ENCODE measurements at regions not wholly inside any gene's neighbourhood (a gene's known extent, or its start where the extent isn't known, plus 50 kb on each side); places are given as distances from the start of the nearest gene placed in this dataset.
A peak's percentile ranks its signal among the peaks of the same experiment; 100 is the strongest.

DNA sequence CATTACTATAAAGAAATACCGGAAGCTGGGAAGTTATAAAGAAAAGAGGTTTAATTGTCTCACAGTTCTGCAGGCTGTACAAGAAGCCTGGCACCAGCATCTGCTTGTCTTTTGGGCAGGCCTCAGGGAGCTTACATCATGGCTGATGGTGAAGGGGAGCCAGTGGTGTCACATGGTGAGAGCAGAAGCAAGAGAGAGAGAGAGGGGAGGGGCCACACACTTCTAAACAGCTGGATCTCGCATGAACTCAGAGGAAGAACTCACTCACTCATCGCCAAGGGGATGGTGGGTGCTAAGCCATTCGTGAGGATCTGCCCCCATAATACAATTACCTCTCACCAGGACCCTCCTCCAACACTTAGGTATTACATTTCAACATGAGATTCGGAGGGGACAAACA is 51.8 kb upstream of the ANKRD34C start:
- no peak for DNase-seq

DNA sequence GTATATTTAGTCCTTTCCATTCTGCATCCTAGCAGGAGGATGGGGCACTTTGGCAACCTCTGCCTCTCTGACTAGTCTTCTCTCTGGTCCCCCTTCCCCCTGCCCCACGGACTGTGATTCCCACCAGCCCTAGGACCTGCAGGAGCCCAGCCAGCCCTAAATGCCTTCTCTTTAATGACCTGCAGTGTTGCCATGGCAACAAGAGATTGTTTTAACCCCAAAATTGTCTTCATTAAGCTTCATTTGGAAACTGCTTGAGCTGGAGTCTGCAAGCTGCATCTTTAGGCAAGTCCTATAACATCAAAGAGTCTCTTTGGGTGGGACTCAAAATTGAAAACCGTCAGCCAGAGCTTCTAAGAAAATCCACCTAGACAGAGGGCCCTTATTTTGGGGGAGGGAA is 59.7 kb upstream of the ANKRD34C start:
- no peak for DNase-seq

DNA sequence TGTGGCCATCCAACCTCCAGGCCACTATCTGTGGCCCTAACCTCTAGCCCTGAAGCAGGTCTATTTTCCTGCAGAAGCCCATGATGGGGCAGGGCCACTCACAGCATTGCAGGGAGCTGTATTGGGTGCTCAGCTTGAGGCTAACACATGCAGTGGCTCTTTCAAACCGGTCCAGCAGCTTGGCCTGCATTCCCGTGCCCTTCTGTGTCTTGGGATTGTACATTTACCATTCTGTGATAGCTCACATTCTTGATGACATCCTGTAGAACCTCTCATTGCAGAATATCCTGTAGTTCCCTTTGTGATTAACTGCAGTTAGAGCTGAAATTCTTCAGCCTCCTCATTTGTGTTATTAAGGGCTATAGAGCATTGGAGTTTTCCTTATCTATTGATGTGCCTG is 60.8 kb upstream of the ANKRD34C start:
- no peak for DNase-seq

DNA sequence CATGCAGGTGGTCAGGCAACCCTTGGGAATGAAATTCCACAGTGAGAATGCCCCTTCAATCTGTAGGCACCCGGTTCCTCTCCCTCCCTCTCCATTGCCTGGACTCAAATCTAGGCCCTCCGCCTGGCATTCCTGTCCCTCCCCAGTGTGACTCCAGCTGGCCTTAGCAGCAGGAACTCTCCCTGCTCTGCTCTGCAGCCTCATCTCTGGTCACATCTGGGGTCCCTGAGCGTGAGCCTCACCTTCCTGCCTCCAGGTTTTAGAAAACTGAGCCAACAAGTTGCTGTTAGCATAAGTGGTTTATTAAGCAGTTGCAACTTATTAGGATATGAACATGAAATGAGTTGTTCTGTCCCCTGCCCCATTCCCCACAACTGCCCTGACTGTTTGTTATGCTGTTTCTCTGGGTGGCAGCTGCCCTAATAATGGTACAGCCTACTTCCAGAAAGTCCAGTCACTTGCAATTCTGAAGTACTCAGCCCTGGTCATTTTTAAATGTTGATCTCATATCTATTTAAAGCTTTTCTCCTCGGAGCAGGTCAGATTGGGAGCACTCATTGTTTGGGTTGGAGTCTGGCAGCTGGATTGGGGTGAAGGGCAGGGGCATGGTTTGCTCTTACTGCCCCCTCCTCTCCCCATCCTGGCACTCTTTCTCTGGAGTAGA is 63.0 kb upstream of the ANKRD34C start:
- DNase-seq: no peak

DNA sequence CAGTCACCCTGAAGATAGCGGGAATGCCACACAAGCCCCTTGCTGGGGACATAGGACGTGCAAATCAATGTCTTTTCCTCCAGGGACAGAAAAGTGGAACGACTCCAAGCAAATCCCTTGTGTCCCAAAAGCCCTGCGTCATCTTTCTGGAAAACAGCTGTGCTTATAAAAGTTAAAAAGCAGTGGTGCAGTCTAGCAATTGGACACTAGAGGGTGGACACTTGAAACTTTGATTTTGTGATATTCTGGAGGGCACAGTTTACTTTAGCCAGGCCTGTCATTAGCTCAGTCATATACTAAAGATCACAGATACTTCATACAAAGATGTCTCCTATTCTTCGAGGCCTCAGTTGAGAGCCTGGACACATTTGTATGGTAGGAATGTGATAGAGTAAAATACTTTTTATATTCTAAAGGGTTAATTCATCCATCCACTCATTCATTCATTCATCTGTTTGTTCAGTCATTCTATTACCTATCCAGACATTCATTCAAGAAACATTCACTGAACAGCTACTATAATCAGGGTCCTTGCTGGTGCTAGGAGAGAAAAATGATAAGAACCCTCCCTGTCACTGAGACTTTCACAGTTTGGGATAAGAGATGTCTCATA is 63.8 kb upstream of the ANKRD34C start:
- DNase-seq: no peak

DNA sequence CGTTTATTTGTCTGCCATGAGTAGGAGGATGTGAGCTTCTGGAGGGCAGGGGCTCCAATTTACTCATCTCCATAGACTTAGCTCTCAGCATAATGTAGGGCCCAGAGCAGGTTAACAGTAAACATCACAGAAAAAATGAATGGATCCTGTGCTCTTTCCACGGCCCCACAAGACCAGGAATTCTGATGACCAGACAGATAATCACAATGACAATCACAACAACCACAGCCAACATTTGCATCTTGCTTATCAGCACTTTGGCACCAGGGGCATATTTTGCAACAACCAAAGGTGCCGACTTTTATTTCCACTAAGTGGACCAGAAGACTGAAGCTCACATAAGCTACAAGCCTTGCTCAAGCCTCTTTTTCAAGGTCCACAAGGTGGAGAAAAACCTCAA is 68.9 kb upstream of the ANKRD34C start:
- DNase-seq: no peak

DNA sequence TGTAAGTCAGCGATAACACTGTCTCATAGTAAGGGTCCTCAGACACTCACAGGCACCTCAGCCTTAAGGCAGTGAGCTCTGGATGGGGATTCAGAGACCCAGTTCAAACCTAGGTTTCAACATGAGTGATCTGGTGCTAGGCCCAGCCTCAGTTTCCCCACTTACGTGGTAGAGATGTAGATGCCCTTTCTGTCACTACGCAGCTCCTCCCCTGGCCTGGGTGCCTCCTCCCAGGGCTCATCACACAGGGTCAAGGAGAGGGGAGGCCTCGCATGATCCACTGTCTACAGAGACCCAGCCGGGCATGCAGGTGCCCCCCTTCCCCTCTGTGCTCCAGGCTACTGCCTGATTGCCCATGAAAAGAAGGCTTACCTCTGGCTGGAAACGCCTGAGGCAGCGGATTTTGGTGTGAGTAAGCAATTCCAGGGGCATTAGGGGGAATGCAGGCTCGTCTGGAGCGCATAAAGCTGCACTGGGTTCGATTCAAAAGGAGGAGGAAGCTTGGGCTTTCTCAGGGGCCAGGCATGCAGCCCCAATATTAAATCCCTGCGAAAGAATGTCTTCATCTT is 69.8 kb upstream of the ANKRD34C start:
- DNase-seq: no peak

DNA sequence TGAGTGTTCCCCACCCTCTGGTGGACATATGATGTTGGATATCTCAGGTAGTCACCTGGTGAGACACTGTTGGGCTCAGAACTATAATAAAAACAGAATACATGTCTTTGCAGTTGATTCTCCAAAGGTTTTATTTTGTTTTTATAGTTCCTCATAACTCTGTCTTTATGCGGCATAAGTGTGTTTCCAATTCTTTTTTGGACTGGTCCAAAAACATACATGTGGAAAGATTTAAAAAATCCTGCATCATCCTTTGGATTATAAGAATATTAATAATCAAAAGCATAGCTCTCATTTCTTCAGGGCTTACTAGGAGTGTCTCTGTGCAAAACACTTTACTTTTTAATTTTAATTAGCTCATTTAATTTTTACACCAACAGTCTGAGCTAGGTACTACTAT is 71.0 kb upstream of the ANKRD34C start:
- no peak for DNase-seq

DNA sequence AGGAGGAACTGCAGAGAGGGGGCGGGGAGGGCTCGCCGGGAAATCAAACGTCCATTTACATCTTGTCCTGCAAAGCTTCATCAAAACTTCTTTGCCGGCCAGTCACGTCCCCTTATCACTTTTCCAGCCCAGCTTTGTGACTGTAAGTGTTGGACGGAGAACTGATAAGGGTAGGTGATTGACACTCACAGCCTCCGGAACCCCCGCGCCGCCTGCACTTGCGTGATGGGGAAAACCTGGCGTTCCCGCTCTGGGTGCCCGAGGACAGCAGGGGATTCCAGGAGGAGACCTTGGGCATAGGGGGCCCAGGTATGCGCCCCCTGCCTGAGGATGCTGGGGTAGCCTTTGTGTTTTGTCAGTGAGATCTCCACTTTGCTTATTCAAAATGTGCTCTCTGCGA is 72.8 kb upstream of the ANKRD34C start:
- DNase-seq: peak in 1 of 2 experiments; percentile 21

DNA sequence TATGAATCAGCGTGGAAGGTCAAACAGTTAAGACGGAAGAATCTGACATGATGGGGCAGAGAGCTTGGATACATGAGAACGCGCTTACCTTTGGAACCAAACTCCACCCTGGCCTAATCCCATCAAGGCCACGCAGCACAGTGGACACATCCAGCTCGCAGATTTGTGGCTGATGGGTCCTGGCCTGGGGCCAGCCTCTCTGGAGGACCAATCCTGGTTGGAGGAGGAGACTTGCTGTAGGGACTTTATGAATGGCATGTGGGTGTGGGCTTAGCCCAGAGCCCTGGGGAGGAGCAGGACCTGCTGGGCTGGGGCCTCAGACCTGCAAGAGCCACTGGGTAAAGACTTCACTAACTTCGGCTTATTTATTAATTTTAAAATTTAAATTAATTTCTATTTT is 73.4 kb upstream of the ANKRD34C start:
- no peak for DNase-seq

DNA sequence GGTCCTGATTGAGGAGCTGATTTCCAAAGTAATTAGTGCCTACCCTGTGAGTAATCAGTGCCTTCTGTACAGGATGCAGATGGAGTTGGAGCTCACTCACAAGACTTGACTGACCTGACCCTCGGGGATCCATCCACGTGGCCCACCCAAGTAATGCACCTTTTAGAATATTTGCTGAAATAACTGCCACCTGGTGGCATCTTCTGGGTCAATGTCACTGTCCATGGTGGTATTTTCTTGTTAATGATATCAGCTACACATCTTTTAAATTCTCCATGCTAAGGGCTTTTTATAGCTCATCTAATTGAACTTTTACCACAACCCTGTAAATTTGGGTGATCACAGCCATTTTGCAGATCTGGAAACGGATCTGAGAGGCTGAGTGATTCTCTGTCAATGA is 74.3 kb upstream of the ANKRD34C start:
- no peak for DNase-seq

DNA sequence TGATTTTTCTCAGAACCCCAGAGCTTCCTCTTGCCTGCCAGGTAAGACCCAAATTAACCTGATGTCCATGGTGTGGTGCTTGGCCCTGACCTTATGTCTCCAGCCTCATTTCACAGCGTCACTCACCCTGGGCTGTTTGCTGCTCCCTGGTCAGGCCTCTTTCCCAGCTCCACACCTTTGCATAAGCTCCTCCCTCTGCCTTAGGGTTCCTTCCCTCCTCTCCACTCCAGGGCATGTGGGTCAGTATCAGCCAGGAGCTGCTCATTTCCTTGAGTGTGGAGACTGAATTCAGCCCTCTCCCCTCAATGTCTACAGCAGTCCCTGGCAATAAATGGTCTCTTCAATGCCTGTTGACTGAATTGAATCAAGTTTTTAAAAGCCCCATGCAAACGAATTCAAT is 75.6 kb upstream of the ANKRD34C start:
- no peak for DNase-seq

DNA sequence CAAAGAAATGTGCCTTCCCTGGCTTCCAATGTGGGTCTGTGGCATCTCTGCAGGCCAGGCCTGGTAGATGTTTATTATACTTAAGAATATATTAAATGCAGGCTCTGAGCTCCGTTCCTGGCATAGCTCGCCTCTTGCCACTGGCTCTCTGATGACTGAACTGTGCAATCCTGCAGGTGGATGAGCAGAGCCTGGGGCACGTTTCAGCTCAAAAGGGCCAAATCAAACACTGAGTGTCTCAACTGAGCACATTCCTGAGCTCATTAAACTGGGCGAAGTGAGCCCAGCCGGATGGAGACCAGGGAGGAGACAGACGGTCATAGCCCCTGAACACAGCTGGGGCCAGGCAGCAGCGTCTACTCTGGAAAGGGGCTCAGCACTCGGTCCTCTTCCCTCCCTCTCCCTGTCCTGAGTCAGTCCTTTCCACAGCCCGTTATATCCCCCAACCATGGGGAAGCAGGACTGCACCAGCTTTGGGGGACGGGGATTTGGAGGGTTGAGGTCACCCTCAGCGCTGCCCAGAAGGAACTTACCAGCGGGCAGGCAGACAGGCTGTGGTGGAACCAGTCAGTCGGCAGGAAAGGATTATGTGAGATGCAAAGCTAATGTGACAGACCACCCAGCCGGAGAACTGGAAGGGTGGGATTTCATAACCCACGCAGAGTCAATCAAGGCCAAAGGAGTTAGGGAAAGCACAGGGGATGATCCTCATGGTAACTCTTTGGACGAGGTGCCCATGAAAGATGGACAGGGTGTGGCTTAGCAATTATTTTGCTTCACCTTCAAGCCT is 77.4 kb upstream of the ANKRD34C start:
- DNase-seq: no peak

DNA sequence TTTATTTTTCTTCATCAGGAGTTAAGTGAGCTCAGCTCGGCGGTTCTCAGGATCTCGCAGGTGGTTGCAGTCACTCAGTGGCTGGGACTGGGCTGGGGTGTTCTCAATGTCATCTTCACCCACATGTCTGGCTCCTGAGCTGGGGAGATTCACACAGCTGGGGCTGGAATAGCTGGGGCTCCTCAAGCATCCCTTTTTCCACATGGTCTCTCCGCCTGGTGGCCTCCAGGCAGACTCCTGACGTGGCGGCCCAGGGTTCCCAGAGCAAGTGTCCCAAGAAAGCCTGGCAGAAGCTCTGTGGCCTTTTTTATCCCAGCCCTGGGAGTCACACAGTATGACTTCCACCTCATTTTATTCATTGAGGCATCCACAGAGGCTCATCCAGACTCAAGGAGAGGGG is 84.1 kb upstream of the ANKRD34C start:
- no peak for DNase-seq

DNA sequence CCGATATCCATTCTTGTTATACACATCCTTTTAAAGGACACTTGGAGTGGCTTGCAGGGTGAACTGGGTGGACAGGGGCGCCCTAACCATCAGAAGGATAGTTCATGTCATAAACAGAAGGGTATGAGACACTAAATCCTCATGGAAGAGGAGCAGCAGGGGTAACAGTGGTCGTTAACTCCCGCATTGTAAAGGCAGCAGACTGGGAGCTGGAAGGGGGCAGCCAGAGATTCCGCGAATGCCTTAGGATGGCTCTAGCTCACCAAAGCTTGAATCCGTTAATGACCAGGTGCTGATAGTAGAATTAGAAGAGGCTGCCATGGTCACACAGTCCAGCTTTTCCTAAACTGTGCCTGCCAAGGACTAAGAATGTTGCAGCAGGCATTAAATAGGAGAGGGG is 85.2 kb upstream of the ANKRD34C start:
- DNase-seq: no peak

DNA sequence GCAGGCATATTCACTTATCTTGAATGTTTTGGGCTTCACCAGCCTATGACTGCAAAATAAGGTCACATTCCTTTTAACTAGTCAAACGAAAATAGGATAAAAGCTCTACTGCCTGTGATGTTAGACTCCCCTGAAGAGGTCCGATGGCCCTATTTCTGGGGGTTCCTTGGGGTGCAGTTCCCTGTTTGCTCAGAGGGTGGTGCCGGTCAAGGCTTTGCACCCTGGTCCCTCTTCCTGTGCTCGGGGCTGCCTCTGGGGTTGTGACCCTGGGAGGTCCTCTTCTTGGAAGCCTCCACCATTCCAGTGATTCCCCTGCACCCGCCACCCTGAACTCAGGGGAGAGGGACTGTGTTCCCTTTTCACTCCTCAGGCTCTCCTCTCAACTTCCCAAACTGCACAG is 86.7 kb upstream of the ANKRD34C start:
- DNase-seq: no peak

DNA sequence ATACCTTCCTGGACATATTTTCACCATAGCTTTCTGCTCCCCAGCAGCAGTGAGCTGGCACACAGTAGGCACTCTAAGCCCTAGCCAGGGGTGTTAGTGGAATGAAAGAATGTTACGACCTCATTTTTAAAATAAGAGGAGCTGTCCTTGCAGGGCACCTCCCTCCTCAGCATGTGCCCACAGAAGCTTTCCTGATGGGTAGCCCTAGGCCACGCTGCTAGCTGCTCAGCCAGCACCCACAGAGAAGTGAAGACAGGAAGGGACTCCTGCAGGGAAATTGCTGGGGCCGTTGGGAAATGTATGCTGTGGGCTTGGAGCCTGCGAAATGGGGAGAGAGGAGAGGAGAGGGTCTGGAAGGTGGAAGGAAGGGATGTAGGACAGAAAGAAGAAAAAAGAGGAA is 87.3 kb upstream of the ANKRD34C start:
- DNase-seq: no peak

DNA sequence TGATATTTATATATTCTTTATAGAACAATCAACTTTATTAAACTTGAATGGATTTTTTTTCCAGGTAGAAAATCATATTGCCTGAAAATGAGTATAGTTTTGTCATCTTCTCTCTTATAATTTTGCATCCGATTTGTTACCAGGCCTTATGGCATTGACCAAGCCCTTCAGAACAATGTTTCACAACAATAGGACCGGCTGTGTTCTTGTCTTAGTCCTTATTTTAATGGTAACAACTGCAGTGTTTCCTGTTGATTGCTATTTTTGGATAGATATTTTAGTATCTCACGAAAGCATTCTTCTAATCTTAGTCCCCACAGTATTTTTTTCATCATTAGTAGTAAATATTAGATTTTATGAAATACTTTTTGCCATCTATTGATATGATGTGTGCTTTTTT is 88.1 kb upstream of the ANKRD34C start:
- no peak for DNase-seq

DNA sequence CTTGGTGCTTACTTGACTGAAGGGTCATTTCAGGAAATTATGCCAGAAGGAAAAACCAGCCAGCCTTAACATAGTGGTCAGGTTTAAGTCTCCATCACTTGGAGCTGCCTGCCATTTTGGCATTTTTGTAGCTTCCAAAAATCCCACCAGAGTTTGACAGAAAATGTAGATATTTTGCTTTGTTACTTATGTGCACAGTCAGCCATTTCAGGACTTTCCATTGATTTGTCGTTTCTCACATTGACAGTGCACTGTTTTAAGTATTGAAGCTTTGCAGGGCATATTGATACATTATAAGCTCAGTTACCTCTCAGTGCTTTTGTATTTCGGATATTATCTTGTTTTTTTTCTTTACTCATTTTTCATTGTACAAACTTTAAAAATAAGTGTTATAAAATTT is 89.0 kb upstream of the ANKRD34C start:
- no peak for DNase-seq

DNA sequence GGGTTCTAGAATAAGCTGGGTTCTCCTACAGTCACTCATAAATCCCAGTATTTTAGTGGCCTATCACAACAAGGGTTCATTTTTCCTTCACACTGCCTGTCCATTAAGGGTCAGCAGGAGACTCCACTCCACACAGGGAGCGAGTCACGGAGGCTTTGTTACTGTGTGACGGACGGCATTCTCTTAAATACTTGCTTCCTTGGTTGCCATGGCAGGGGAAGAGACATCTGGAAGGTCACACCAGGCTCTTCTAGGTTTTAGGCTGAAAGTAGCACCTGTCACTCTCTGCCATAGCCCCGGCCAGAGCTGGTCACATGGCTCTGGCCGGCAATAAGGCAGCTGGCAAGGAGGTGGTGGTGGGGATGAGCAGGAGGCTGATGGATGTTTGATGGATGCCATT is 89.4 kb upstream of the ANKRD34C start:
- DNase-seq: no peak

DNA sequence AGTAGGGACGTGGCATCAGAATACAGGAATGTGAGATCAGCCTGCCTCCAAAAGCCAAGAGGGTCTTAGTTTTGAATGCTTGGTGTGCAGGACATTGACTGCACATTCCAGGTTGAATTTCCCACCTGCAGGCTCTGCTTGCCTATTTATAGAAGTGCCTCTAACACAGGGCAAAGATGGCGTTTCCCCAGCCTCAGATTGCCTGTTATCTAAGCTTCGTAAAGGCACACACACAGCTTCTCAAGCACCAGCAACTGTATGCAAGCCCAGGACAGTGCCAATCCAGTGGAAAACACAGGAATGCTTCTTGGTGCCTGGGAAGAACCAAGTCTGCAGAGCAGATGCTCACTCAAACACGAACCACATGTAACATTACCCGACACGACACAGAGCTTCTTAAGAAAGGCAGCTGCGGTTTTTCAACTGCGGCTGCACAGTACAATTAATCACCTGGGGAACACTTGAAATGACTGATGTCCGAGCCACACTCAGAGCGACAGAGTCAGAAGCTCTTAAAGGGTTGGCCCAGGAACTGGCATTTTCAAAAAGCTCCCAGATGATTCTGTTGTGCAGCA is 90.0 kb upstream of the ANKRD34C start:
- DNase-seq: no peak

DNA sequence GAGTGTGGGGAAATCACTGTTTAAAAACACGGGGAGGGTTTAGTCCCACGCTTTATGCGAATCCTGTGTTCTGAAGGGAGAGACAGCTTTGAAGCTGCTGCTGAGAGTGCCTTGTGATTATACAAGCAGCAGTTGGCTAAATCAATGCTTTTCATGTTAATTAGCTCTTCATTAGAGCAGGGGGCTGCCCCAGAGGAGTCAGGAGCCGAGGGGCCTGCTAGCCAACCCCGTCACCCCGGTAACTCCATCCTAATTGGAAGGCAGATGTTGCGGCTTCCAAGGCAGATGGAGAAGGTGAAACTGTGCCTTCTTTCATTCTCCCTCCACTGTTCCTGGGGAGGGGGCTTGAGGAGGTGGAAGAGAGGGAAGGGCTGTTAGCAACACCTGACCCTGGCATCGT is 92.4 kb upstream of the ANKRD34C start:
- no peak for DNase-seq

DNA sequence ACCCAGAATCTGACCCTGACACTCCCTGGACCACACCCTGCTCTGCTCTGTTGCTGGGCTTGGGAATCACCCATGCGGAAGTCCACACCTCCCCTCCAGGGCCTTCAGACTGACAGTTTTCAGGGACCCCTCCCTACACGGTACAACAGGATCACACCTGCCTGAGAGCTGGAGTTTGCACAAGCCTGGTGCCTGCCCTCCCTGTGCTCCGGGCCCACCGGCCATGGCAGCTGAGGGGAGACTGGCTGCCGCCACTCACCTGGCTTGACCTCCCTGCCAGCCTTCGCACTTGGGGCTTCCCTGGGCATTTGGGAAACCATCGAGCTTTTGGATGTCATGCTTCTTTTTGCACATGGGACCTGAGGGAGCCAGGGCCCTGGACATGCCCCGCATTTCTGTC is 95.9 kb upstream of the ANKRD34C start:
- DNase-seq: no peak

DNA sequence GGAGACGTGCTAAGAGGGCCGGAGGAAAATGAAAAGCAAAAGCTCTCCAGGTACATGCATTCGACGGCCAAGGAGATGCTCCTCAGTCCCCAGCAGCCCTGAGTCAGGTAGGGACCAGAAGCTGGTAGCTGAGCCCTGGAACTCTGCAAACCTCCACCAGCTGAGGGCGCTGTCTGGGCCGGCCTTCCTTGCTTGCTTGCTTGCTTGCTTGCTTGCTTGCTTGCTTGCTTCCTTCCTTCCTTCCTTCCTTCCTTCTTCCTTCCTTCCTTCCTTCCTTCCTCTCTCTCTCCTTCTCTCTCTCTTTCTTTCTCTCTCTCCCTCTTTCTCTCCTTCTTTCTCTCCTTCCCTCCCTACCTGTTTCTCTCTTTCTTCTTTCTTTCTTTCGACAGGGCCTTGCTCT is 94.6 kb upstream of the RASGRF1 start:
- peak; percentile 45 to 56 for DNase-seq

All from activated T-cell treated with anti-CD3 and anti-CD28 coated beads, Interleukin-2, amount 50 U/mL, for 48 hours (primary cell).